ENCODE measurements at regions not wholly inside any gene's neighbourhood (a gene's known extent, or its start where the extent isn't known, plus 50 kb on each side); places are given as distances from the start of the nearest gene placed in this dataset.

DNA sequence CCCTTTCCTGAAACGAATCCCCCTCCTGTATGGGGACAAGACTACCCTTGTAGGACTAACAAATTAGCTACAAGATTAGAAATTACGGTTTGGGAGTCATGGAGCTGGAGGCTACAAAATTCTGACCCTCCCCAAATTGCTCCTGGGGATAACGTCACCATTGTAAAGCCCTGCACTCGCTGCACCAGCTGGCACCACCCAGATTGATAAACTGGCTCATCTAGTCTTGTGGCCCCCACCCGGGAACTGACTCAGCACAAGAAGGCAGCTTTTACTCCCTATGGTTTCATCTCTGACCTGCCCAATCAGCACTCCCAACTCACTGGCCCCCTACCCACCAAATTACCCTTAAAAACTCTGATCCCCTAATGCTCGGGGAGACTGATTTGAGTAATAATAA, 150.6 kb upstream of the TSC22D1 start:
- H3K27ac Mint-ChIP-seq (ENCODE audit: unreplicated experiment), result peak overlapping the region; percentile 81
- no peak overlapping the region for H3K4me3 Mint-ChIP-seq (ENCODE audit: unreplicated experiment)
- H3K4me1 Mint-ChIP-seq (ENCODE audit: unreplicated experiment), result peaks cover 12% of the 10 kb centered on the region
- TF ChIP-seq, protein P1, sequence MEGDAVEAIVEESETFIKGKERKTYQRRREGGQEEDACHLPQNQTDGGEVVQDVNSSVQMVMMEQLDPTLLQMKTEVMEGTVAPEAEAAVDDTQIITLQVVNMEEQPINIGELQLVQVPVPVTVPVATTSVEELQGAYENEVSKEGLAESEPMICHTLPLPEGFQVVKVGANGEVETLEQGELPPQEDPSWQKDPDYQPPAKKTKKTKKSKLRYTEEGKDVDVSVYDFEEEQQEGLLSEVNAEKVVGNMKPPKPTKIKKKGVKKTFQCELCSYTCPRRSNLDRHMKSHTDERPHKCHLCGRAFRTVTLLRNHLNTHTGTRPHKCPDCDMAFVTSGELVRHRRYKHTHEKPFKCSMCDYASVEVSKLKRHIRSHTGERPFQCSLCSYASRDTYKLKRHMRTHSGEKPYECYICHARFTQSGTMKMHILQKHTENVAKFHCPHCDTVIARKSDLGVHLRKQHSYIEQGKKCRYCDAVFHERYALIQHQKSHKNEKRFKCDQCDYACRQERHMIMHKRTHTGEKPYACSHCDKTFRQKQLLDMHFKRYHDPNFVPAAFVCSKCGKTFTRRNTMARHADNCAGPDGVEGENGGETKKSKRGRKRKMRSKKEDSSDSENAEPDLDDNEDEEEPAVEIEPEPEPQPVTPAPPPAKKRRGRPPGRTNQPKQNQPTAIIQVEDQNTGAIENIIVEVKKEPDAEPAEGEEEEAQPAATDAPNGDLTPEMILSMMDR (IDR thresholded peaks at IDR 0.05), result no peak
- peaks cover 12% of the 10 kb centered on the region for H3K9me3 Mint-ChIP-seq (ENCODE audit: unreplicated experiment)
- H3K27me3 Mint-ChIP-seq (ENCODE audit: unreplicated experiment), result no peaks in the 10 kb centered on the region
- peaks cover 3% of the 10 kb centered on the region for H3K36me3 Mint-ChIP-seq (ENCODE audit: unreplicated experiment)
- no peak for DNase-seq (ENCODE audit: extremely low spot score, unreplicated experiment)

DNA sequence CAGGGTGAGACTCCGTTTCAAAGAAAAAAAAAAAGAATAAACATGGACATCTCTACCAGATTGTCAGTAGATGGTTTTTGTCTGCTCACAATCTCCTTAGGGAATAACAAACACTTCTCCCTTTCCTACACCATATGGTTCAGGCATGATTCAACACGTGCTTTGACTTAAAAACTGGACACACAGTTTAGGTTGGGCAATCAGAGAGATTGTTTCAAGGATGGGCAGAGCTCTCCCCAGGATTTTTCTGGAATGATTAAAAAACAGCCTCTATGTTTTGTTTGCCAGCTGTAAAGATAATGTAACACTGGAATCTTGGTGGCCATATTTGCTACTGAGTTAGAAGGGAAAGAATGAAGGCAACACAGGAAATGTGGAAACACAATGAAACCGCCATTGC, 150.1 kb upstream of the TSC22D1 start:
- no peak for DNase-seq (ENCODE audit: extremely low spot score, unreplicated experiment)
- Mint-ChIP-seq H3K9me3 (ENCODE audit: unreplicated experiment) (peaks cover 8% of the 10 kb centered on the region), H3K4me1 (ENCODE audit: unreplicated experiment) (peaks cover 14% of the 10 kb centered on the region), H3K27ac (ENCODE audit: unreplicated experiment) (peak overlapping the region; percentile 81), H3K36me3 (ENCODE audit: unreplicated experiment) (peaks cover 3% of the 10 kb centered on the region), H3K4me3 (ENCODE audit: unreplicated experiment) (peak overlapping the region; percentile 1), H3K27me3 (ENCODE audit: unreplicated experiment) (no peaks in the 10 kb centered on the region)
- TF ChIP-seq, protein P1 (IDR thresholded peaks at IDR 0.05), result no peak

DNA sequence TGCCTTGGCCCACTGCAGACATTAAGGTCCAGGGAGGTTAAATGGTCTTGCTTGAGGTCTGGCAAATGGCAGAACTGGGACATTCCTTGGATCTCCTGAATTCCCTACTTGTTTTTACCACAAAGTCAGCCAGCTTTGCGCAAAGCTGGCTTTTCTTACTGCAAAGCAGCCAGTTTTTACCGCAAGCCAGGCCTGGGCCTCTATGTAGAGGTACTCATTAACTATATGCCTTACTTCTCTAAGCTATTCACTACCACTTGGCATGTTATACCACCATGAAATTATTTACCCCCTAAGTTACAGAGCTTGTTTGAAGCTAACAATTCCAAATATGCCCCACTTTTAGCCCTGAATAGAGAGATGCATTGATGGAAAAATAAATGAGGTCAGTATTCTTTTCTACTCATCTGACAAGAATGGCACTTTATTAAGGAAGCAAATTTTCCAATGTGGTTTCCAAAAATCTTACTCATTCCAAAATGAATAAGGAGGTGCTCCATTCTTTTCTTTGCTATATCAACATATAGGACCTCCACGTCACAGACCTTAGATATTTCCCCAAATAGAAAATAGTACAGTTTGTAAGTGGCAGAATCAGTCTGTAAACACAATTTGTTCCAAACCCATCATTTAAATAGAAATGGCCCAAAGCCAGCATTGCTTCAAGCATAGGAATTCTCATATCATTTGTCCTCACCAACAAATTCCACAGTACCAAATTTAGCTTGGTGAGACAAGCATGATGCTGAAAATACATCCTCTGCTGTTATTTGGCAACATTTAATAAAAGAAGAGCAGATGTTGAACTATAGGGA, 143.9 kb upstream of the TSC22D1 start:
- H3K27ac Mint-ChIP-seq (ENCODE audit: unreplicated experiment), result peak overlapping the region; percentile 69
- no peak for DNase-seq (ENCODE audit: extremely low spot score, unreplicated experiment)
- H3K9me3 Mint-ChIP-seq (ENCODE audit: unreplicated experiment), result peaks cover 8% of the 10 kb centered on the region
- H3K27me3 Mint-ChIP-seq (ENCODE audit: unreplicated experiment), result no peaks in the 10 kb centered on the region
- peaks cover 40% of the 10 kb centered on the region for H3K4me1 Mint-ChIP-seq (ENCODE audit: unreplicated experiment)
- TF ChIP-seq, protein P1 (IDR thresholded peaks at IDR 0.05), result no peak
- no peak overlapping the region for H3K4me3 Mint-ChIP-seq (ENCODE audit: unreplicated experiment)
- H3K36me3 Mint-ChIP-seq (ENCODE audit: unreplicated experiment), result peaks cover 3% of the 10 kb centered on the region

DNA sequence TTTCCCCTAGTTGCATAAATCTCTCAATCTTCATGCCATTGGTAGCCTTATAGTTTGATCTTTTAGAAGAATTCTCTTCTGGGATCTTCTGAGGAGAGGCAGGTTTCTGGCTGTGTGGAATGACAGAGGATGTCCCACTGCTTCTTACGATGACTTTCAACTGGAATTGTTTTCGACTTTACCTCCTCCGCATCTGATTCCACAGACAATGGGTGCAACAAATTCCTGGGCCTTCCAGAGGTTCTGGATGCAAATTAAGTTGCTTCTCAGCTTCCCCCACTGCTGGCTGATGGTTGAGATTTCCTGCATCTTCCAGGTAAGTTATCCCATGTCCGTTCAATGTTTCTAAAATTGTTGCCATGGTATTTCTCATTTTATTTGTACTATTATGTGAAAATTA, 142.3 kb upstream of the TSC22D1 start:
- H3K4me3 Mint-ChIP-seq (ENCODE audit: unreplicated experiment), result no peak overlapping the region
- TF ChIP-seq, protein P1 (IDR thresholded peaks at IDR 0.05), result no peak
- DNase-seq (ENCODE audit: extremely low spot score, unreplicated experiment), result no peak
- H3K27ac Mint-ChIP-seq (ENCODE audit: unreplicated experiment), result no peak overlapping the region
- peaks cover 55% of the 10 kb centered on the region for H3K4me1 Mint-ChIP-seq (ENCODE audit: unreplicated experiment)
- peaks cover 3% of the 10 kb centered on the region for H3K36me3 Mint-ChIP-seq (ENCODE audit: unreplicated experiment)
- H3K9me3 Mint-ChIP-seq (ENCODE audit: unreplicated experiment), result peaks cover 8% of the 10 kb centered on the region
- no peaks in the 10 kb centered on the region for H3K27me3 Mint-ChIP-seq (ENCODE audit: unreplicated experiment)

DNA sequence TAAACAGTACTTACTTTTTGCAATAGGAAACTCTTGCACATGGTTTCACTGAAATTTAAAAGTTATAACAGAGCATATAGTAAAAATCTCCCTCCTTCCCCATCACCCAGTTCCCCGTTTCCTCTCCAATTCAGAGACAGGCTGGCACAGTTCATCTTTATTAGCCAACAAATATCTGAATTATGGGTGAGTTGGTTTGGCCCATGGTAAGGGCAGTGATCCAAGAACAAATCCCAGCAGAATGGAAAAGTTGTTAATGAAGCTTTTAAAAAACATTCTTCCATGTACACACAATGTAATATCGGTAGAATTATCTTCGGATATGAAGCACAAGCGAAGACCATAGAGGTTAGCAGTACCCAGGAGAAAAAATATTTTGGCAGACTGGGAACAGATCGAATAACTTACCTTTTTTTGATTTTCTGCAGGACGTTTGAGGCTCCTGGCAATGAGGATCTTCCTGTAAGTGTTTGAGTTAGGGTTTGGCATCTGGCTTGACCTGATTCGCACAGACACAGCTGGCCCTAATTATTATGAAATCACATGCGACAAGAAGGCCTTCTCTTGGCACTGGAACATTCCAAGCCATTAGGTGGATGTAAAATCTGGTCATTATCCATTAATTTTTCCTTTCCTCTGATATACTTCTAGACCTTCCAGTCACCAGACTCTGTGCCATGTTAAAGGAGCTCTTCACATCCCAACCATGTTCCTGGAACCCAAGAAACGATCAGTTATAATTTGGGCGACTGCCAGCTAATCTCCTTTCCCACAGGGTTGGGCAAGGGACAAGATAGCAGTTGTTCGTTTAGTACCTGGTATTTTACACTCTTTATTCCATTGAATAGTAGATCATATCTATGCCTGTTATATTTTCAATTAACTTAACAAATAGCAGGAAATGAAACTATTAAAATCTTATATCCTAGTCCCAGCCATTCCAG, 139.4 kb upstream of the TSC22D1 start:
- Mint-ChIP-seq H3K27ac (ENCODE audit: unreplicated experiment) (peak overlapping the region; percentile 83), H3K4me3 (ENCODE audit: unreplicated experiment) (no peak overlapping the region), H3K4me1 (ENCODE audit: unreplicated experiment) (peaks cover 70% of the 10 kb centered on the region), H3K36me3 (ENCODE audit: unreplicated experiment) (no peaks in the 10 kb centered on the region), H3K9me3 (ENCODE audit: unreplicated experiment) (no peaks in the 10 kb centered on the region), H3K27me3 (ENCODE audit: unreplicated experiment) (no peaks in the 10 kb centered on the region)
- TF ChIP-seq, protein P1 (IDR thresholded peaks at IDR 0.05), result no peak
- DNase-seq (ENCODE audit: extremely low spot score, unreplicated experiment), result no peak

Data from osteocyte (in vitro differentiated cells).